Trophoblast cell (in vitro differentiated cells and primary cell): ENCODE measurements at regions not wholly inside any gene's neighbourhood (a gene's known extent, or its start where the extent isn't known, plus 50 kb on each side); places are given as distances from the start of the nearest gene placed in this dataset.

Experiments used
- DNase-seq, 2 donors: peaks; one replicate each; pipeline ENCODE4 v3.0.0-alpha.2; 2016
- H2AFZ ChIP-seq: 2 replicates; pipeline ENCODE4 v1.6.1; 2013; ENCODE audit warnings: low read length, moderate library complexity, mild to moderate bottlenecking; ENCODE audit not compliant: insufficient read depth, poor library complexity
- H2AK5ac ChIP-seq: 2 replicates; pipeline ENCODE4 v1.6.1; 2013; ENCODE audit warnings: mild to moderate bottlenecking, low read length
- H2BK120ac ChIP-seq: 2 replicates; pipeline ENCODE4 v1.6.1; 2013; ENCODE audit warnings: low read length, mild to moderate bottlenecking, moderate library complexity; ENCODE audit not compliant: insufficient read depth, poor library complexity
- H2BK12ac ChIP-seq: 2 replicates; pipeline ENCODE4 v1.6.1; 2013; ENCODE audit warnings: mild to moderate bottlenecking, low read length, moderate library complexity
- H2BK5ac ChIP-seq: 2 replicates; pipeline ENCODE4 v1.6.1; 2013; ENCODE audit warnings: low read length, low read depth, moderate library complexity, mild to moderate bottlenecking; ENCODE audit not compliant: poor library complexity
- H3K14ac ChIP-seq: 2 replicates; pipeline ENCODE4 v1.6.1; 2013; ENCODE audit warnings: mild to moderate bottlenecking, low read length
- H3K18ac ChIP-seq: 2 replicates; pipeline ENCODE4 v1.6.1; 2013; ENCODE audit warnings: mild to moderate bottlenecking, low read length
- H3K23ac ChIP-seq: 2 replicates; pipeline ENCODE4 v1.6.1; 2013; ENCODE audit warnings: low read length
- H3K27ac ChIP-seq: 2 replicates; pipeline ENCODE4 v1.5.1; 2013; ENCODE audit warnings: low read depth, mild to moderate bottlenecking, inconsistent platforms, low read length, moderate library complexity
- H3K27me3 ChIP-seq: 2 replicates; pipeline ENCODE4 v1.6.1; 2013; ENCODE audit warnings: inconsistent platforms, mild to moderate bottlenecking, low read length, moderate library complexity; ENCODE audit not compliant: insufficient read depth
- H3K36me3 ChIP-seq, 2 experiments: 1 replicate in 1 of 2; 2 replicates in 1 of 2; pipeline ENCODE4 v1.6.1; 2013; ENCODE audit warnings: low read length in 2 of 2, mild to moderate bottlenecking in 2 of 2, moderate library complexity in 1 of 2; ENCODE audit not compliant: insufficient read depth in 2 of 2, control insufficient read depth in 1 of 2
- H3K4ac ChIP-seq: 2 replicates; pipeline ENCODE4 v1.6.1; 2013; ENCODE audit warnings: low read depth, mild to moderate bottlenecking, low read length, moderate library complexity
- H3K4me1 ChIP-seq, 2 experiments: 1 replicate in 1 of 2; 2 replicates in 1 of 2; pipeline ENCODE4 v1.6.1; 2013; ENCODE audit warnings: low read length in 2 of 2, mild to moderate bottlenecking in 2 of 2, moderate library complexity in 1 of 2; ENCODE audit not compliant: insufficient read depth in 2 of 2, control insufficient read depth in 1 of 2
- H3K4me2 ChIP-seq: 2 replicates; pipeline ENCODE4 v1.6.1; 2013; ENCODE audit warnings: inconsistent platforms, mild to moderate bottlenecking, low read length, moderate library complexity
- H3K4me3 ChIP-seq: 2 replicates; pipeline ENCODE4 v1.5.1; 2013; ENCODE audit warnings: mild to moderate bottlenecking, low read depth, low read length, inconsistent platforms
- H3K79me1 ChIP-seq: one replicate; pipeline ENCODE4 v1.6.1; 2013; ENCODE audit warnings: low read length
- H3K79me2 ChIP-seq: 2 replicates; pipeline ENCODE4 v1.6.1; 2013; ENCODE audit warnings: low read length, mild to moderate bottlenecking; ENCODE audit not compliant: control insufficient read depth, insufficient read depth, poor library complexity
- H3K9ac ChIP-seq: 2 replicates; pipeline ENCODE4 v1.6.1; 2013; ENCODE audit warnings: mild to moderate bottlenecking, low read length
- H3K9me3 ChIP-seq: 2 replicates; pipeline ENCODE4 v1.6.1; 2013; ENCODE audit warnings: low read depth, mild to moderate bottlenecking, control low read depth, inconsistent platforms, low read length; ENCODE audit not compliant: insufficient read depth
- H4K12ac ChIP-seq: 2 replicates; pipeline ENCODE4 v1.6.1; 2013; ENCODE audit warnings: low read depth, mild to moderate bottlenecking, low read length, moderate library complexity
- H4K8ac ChIP-seq: 2 replicates; pipeline ENCODE4 v1.6.1; 2013; ENCODE audit warnings: low read depth, mild to moderate bottlenecking, low read length, moderate library complexity
- H4K91ac ChIP-seq: one replicate; pipeline ENCODE4 v1.6.1; 2013; ENCODE audit warnings: low read depth, mild to moderate bottlenecking, low read length, moderate library complexity
- WGBS: extraction: QIAGEN DNeasy Blood & Tissue Kit; methylation state at CpG from one replicate; pipeline ENCODE4 v1.1.7; 2013; ENCODE audit warnings: missing lambda C conversion rate; ENCODE audit not compliant: insufficient read length, insufficient coverage; ENCODE audit errors: extremely low coverage; 5-methylcytosine and 5-hydroxymethylcytosine counted together

GRCh38 chr4:151921811-151922210 lies 161.0 kb upstream of the GATB start:
- no peak overlapping the region for H3K4ac ChIP-seq
- no peak overlapping the region for H4K12ac ChIP-seq
- H2BK12ac ChIP-seq, result no peak overlapping the region
- no peak overlapping the region for H2AK5ac ChIP-seq
- no peak overlapping the region for H3K9ac ChIP-seq
- peaks cover 3% of the 10 kb centered on the region for H3K9me3 ChIP-seq
- H3K79me2 ChIP-seq, result peaks cover 2% of the 10 kb centered on the region
- H3K79me1 ChIP-seq, result no peaks in the 10 kb centered on the region
- H3K14ac ChIP-seq, result no peak overlapping the region
- no peaks in the 10 kb centered on the region for H3K27me3 ChIP-seq
- H3K27ac ChIP-seq, result no peak overlapping the region
- H2BK120ac ChIP-seq, result no peak overlapping the region
- no peak overlapping the region for H4K8ac ChIP-seq
- H3K18ac ChIP-seq, result no peak overlapping the region
- H3K4me1 ChIP-seq, result peaks cover 0 to 2% of the 10 kb centered on the region in 2 experiments
- H3K23ac ChIP-seq, result no peak overlapping the region
- no peak for DNase-seq
- no peak overlapping the region for H2BK5ac ChIP-seq
- no peak overlapping the region for H4K91ac ChIP-seq
- H3K4me3 ChIP-seq, result no peak overlapping the region
- no peak overlapping the region for H2AFZ ChIP-seq
- peaks cover 0 to 2% of the 10 kb centered on the region in 2 experiments for H3K36me3 ChIP-seq
- no CpG with 5 or more reads among the region's 4 CpGs for WGBS
- H3K4me2 ChIP-seq, result no peak overlapping the region

GRCh38 chr4:151921386-151921785 lies 160.6 kb upstream of the GATB start:
- Histone ChIP-seq H3K79me1 (no peaks in the 10 kb centered on the region), H2AFZ (no peak overlapping the region), H3K36me3 (peaks cover 0 to 2% of the 10 kb centered on the region in 2 experiments), H4K12ac (no peak overlapping the region), H2BK120ac (no peak overlapping the region), H3K4me3 (no peak overlapping the region), H2AK5ac (no peak overlapping the region), H3K9ac (no peak overlapping the region), H3K14ac (no peak overlapping the region), H3K18ac (no peak overlapping the region), H2BK5ac (no peak overlapping the region), H3K4me2 (no peak overlapping the region), H4K8ac (no peak overlapping the region), H2BK12ac (no peak overlapping the region), H3K4me1 (peaks cover 0 to 2% of the 10 kb centered on the region in 2 experiments), H3K4ac (no peak overlapping the region), H4K91ac (no peak overlapping the region), H3K79me2 (peaks cover 2% of the 10 kb centered on the region), H3K9me3 (peaks cover 2% of the 10 kb centered on the region), H3K27me3 (no peaks in the 10 kb centered on the region), H3K27ac (no peak overlapping the region), H3K23ac (no peak overlapping the region)
- DNase-seq, result no peak

GRCh38 chr4:151917145-151917734 lies 156.4 kb upstream of the GATB start:
- Histone ChIP-seq H3K27ac (no peak overlapping the region), H4K8ac (no peak overlapping the region), H2BK120ac (no peak overlapping the region), H3K9me3 (no peaks in the 10 kb centered on the region), H2BK5ac (no peak overlapping the region), H3K36me3 (peaks cover 0 to 2% of the 10 kb centered on the region in 2 experiments), H3K23ac (no peak overlapping the region), H4K12ac (no peak overlapping the region), H3K79me2 (peaks cover 2% of the 10 kb centered on the region), H3K79me1 (no peaks in the 10 kb centered on the region), H3K9ac (no peak overlapping the region), H3K4me2 (no peak overlapping the region), H4K91ac (no peak overlapping the region), H3K27me3 (no peaks in the 10 kb centered on the region), H3K4ac (no peak overlapping the region), H3K4me3 (no peak overlapping the region), H3K4me1 (peaks cover 0 to 2% of the 10 kb centered on the region in 2 experiments), H2AK5ac (no peak overlapping the region), H3K14ac (no peak overlapping the region), H2BK12ac (no peak overlapping the region), H3K18ac (no peak overlapping the region), H2AFZ (no peak overlapping the region)
- DNase-seq, result no peak
- no CpG with 5 or more reads among the region's 2 CpGs for WGBS

GRCh38 chr4:151912632-151913031 lies 151.8 kb upstream of the GATB start:
- no peak overlapping the region for H3K4ac ChIP-seq
- no peak overlapping the region for H2AFZ ChIP-seq
- H3K27me3 ChIP-seq, result no peaks in the 10 kb centered on the region
- no peak overlapping the region for H4K91ac ChIP-seq
- H3K79me1 ChIP-seq, result no peaks in the 10 kb centered on the region
- no peak overlapping the region for H3K23ac ChIP-seq
- H3K79me2 ChIP-seq, result no peaks in the 10 kb centered on the region
- H3K27ac ChIP-seq, result no peak overlapping the region
- no peak overlapping the region for H3K18ac ChIP-seq
- no peak overlapping the region for H2BK12ac ChIP-seq
- no peaks in the 10 kb centered on the region for H3K9me3 ChIP-seq
- H2BK5ac ChIP-seq, result no peak overlapping the region
- no peak overlapping the region for H4K12ac ChIP-seq
- no peak for DNase-seq
- WGBS, result no CpG with 5 or more reads among the region's 6 CpGs
- no peak overlapping the region for H3K4me2 ChIP-seq
- H3K14ac ChIP-seq, result no peak overlapping the region
- H3K4me3 ChIP-seq, result no peak overlapping the region
- H3K36me3 ChIP-seq, result no peaks in the 10 kb centered on the region
- no peak overlapping the region for H3K9ac ChIP-seq
- no peaks in the 10 kb centered on the region for H3K4me1 ChIP-seq
- H2AK5ac ChIP-seq, result no peak overlapping the region
- H2BK120ac ChIP-seq, result no peak overlapping the region
- no peak overlapping the region for H4K8ac ChIP-seq
